GM21447 (cell line): ENCODE measurements at regions not wholly inside any gene's neighbourhood (a gene's known extent, or its start where the extent isn't known, plus 50 kb on each side); places are given as distances from the start of the nearest gene placed in this dataset.
"Not testable (repeated sequence)": the region's sequence is repeated elsewhere in the genome, so short reads cannot be mapped to it uniquely, and the experiment has no call there.

Experiments
- ATAC-seq: cut with Tn5 transposase; IDR thresholded peaks from one replicate; pipeline ENCODE4 v1.9.1; 2021; ENCODE audit not compliant: unreplicated experiment

DNA sequence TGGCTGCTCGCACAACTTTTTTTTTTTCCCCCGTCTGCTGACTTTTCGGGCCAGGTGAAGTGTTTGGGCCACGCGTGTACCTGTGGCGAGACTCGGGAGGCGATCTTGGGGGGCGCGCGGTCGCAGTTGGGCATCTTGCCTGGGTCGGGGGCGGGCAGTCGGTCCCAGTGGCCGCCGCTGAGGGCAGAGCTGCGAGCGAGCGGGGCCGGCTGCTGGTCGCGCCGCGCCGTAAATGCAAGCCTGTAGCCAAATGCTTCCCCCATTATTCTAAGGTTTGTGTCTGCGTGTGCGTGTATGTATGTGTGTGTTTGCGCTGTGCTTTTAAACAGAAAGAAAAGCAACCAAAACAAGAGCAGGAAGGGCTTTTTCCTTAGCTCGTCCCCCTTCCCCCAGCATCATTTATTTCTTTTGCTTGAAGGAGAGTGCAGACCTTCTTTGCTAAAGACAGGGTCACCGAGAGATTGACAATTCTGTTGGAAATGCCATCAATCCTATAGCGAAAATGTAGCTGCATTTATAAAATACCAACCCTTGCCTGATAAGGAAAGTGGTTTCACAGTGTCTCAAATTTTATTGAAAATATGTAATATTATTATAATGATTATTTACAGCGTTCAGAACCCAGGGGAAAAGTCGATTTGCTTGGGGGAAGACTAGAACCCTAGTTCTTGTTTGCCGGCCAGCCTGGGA lies 143.2 kb upstream of the ZNF536 start:
- ATAC-seq = no peak

DNA sequence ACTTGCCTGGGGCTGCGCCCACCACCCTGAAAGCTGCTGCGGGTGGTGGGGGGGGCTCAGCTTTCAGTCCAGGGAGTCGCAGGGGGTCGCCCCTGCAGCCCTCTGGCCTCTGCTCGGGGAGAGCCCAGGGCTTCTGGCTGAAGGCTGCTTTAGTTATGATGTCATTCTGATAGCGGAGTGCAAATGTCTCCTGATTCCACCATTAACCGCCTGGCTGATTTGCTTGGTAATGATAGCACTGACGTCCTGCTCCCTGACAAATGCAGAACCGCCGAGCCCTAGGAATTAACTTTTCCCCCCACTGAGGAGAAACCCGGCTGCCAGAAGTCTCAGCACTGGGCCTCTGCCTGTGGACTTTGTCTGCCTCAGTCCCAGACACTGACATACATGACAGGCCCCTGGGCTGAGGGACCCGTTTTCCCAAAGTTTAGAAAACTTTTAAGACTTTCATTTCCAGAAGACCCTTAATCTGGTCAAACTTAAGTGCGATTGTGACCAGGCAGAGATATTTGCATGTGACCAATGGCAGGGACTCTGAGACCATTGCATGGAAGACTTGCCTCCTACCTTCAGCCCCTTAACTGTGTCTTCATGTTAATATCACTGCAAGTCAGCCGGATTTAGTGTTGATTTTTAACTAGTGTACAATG lies 142.5 kb upstream of the ZNF536 start:
- ATAC-seq = no peak

DNA sequence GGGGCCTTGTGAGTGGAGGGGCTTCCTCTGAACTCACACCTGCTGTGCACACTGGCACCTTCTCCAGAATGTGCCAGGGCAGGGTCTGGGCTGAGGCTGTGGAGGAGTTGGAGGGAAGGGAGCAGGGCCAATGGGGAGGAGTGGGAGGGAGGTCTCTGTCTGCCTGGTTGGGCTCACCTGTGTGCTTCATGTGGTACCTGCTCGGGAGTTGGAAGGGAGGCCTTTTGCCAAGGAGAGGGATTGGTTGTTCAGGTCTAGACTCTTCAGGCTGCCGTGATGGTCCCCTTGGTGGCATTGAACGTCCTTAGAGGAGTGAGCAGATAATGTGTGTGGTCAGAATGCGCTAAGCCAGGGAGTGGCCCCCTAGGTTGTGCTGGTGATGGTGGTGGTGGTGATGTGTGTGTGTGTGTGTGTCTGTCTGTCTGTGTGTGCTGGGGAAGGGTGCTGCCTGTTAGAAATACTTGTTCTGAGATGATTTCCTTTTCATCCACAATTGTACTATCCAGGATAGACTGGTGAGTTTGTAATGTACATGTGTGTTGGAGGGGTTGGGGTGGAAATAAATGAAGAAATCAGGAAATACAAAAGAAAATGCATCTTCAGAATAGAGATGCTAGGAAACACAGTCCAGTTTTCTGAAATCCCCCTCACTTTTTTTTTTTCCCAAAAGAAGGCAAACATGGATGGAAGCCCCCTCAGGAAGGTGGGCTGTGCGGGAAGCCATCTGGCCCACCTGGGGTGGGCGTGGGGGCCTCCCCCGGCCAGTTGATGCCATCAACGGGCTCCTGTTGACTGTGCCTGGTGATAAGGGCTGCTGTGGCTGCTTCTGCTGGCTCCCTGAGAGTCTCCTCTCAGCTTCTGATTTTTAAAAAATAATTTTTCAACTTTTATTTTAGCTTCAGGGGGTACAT lies 140.5 kb upstream of the ZNF536 start:
- ATAC-seq = no peak

DNA sequence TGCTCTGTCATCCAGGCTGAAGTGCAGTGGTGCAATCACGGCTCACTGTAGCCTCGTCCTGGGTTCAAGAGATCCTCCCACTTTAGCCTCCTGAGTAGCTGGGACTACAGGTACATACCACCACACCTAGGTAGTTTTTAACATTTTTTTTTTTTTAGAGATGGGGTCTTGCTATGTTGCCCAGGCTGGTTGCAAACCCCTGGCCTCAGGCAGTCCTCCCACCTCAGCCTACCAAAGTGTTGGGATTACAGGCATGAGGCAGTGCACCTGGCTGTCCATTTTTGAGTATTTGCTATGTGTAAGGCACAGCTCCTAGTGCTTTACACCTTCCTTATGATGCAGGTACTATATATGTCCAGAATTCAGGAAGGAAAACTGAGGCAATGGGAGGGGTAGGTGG lies 138.8 kb upstream of the ZNF536 start:
- no peak for ATAC-seq

DNA sequence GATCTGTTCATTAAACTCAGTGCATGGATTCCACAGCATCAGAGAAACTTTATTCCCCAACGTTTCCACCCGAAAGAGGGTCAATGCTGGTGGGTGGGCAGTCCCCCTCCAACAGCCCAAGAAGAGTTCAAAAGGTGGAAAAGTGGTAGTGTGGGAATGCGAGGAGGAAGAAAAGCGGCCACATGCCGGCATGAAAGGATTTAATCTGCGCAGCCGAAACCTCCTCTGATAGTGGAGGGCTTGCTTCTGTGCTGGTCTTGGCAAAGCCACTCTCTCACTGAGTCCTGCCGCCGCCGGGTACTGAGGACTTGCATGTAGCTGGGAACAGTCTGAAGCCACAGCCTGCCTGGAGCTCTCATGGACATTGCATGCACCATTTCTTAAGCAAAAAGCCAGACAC lies 136.2 kb upstream of the ZNF536 start:
- ATAC-seq = no peak

GRCh38 chr19:30236587-30236986 lies 135.6 kb upstream of the ZNF536 start:
- no peak for ATAC-seq

DNA sequence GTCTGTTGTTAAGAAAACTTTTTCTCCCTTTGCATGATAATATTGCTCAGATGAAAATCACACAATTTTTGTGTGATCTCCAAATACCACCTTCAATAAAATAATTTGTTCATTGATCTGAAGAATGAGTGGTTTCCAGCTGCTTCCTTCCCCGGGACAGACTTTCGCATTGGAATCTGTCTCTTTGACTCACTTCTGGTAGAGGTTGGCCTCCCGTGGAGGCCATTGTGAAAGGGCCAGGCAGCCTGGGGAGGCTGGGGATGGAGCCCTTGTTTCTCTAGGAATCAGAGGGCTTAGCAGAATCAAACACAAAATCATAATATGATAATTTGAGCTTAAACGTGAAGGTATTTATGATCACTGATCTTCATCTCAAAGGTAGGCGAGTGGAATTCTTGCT lies 135.0 kb upstream of the ZNF536 start:
- no peak for ATAC-seq

DNA sequence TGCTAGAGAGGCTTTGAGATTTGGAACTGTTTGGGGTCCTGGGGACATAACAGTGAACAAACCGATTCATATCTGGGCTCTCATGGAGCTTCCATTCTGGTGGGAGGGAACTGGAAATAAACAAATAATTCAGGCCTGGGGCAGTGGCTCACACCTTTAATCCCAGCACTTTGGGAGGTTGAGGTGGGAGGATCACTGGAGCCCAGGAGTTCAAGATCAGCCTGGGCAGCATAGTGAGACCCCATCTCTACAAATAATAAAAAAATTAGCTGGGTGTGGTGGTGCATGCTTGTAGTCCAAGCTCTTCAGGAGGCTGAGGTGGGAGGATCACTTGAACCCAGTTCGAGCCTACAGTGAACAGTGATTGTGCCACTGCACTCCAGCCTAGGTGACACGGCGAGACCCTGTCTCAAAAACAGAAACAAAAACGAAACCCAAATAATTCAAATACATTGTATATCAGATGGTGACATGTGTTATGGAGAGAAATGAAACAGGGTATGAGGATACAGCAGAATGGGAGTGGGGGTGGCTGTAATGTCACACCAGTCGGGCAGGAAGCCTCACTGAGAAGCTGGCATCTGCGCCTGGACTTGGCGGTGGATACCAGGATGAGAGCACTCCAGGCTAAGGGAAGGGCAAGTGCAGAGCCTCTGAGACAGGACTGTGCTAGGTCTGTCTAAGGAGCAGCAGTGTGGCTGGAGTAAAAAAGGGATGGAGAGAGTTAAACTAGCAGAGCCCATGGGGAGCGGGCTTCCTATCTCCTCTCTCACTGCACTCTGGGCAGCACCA lies 131.1 kb upstream of the ZNF536 start:
- ATAC-seq = no peak

GRCh38 chr19:30244533-30244932 lies 127.7 kb upstream of the ZNF536 start:
- no peak for ATAC-seq

- no peak for ATAC-seq
These were observed 126.7 kb upstream of the ZNF536 start for GRCh38 chr19:30245401-30246039.

GRCh38 chr19:30249911-30250310 lies 122.3 kb upstream of the ZNF536 start:
- no peak for ATAC-seq

- no peak for ATAC-seq
These were observed 120.0 kb upstream of the ZNF536 start for GRCh38 chr19:30252214-30252613.

DNA sequence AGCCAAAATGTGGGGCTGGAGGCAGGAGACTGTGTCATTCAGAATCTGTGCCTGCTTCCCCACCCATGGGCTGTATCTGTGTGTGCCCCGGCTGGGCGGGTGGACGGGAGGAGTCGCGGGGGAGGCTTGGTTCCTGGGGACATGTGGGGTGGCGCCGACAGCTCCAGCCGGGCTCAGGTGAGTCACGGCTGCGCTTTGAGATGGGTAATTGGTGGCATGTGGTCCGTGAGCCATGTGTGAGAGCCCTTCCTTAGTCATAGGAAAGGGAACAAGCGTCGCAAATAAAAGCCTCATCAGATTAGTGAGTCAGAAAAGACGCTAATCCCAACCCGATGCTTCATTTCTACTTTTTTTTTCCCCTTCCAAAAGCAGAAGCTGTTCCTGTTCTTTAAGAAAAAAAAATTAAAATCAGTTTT lies 118.6 kb upstream of the ZNF536 start:
- ATAC-seq = no peak

- ATAC-seq = no peak
These were observed 118.0 kb upstream of the ZNF536 start for GRCh38 chr19:30254158-30254557.

- no peak for ATAC-seq
These were observed 117.4 kb upstream of the ZNF536 start for GRCh38 chr19:30254789-30255188.

GRCh38 chr19:30255791-30256495 lies 116.2 kb upstream of the ZNF536 start:
- no peak for ATAC-seq

DNA sequence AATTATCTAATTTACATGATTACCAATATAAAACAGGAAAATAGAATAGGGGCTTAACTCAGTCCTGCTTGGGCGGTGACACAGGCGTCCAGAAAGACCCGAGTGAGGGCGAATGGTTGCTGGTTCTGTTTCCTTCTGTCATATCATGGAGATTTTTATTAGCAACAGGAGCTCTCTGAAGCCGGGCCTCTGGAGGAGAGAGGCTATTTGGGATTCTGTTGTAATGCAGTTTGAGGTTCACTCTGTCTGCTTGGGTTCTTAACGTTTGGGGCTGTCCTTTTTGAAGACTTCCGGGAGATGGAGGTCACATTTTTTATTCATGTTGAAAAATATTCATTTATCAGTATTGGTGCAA lies 115.7 kb upstream of the ZNF536 start:
- ATAC-seq = no peak

DNA sequence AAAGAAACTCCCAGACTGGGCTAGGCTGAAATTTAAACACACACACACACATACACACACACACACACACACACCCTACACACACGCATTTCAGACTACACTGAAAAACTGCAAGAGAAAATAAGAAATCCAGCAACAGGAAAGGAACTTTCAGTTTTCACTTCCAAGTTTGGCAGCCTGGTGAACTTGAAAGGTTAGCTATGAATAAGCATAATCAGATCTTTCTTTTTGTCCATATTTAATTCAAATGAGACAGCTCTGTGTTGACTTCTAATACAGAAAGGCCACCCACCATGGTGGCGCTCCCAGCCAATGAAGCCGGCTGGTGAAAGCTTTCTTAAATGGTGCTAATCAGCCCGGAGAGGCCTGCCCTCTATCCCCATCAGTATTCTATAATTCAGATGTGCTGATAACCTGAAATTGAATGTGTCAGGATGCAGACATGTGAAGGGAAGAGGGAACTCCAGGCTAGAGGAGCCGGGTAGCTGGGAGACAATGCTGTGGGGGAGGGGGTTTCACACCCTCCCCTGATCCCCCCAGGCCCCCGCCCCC lies 108.3 kb upstream of the ZNF536 start:
- ATAC-seq = no peak

- not testable (repeated sequence) for ATAC-seq
These were observed 106.3 kb upstream of the ZNF536 start for GRCh38 chr19:30265918-30266317.

- no peak for ATAC-seq
These were observed 105.5 kb upstream of the ZNF536 start for GRCh38 chr19:30266687-30267086.
